HCT116 (cell line): ENCODE measurements at regions not wholly inside any gene's neighbourhood (a gene's known extent, or its start where the extent isn't known, plus 50 kb on each side); places are given as distances from the start of the nearest gene placed in this dataset.

Source experiments
- CEBPB ChIP-seq: IDR thresholded peaks from 2 replicates; pipeline ENCODE4 v1.6.1; 2012; ENCODE audit warnings: low read depth
- CTCF ChIP-seq, 3 experiments: fragments of 200-600 bp in 1 of 3; sonication (generic) in 1 of 3; IDR thresholded peaks in 2 of 3; conservative IDR thresholded peaks in 1 of 3; 2 replicates each; pipeline ENCODE4 v1.5.1; 2012 to 2017; ENCODE audit warnings: low read depth in 2 of 3, low read length in 2 of 3, antibody characterized with exemption in 1 of 3, borderline replicate concordance in 1 of 3, control low read depth in 1 of 3, mild to moderate bottlenecking in 1 of 3, mixed read lengths in 1 of 3, mixed run types in 1 of 3, moderate library complexity in 1 of 3; ENCODE audit not compliant: insufficient read depth in 1 of 3
- EGR1 ChIP-seq: IDR thresholded peaks from 2 replicates; pipeline ENCODE4 v1.6.1; 2012; ENCODE audit warnings: low read depth
- ELF1 ChIP-seq: IDR thresholded peaks from 2 replicates; pipeline ENCODE4 v1.6.1; 2012; ENCODE audit warnings: low read depth, borderline replicate concordance
- EZH2phosphoT487 ChIP-seq: fragments of 200-600 bp; IDR thresholded peaks from 2 replicates; pipeline ENCODE4 v1.6.1; 2018; ENCODE audit warnings: antibody characterized with exemption, borderline replicate concordance
- POLR2A ChIP-seq: IDR thresholded peaks from 2 replicates; pipeline ENCODE4 v1.7.0; 2011; ENCODE audit warnings: borderline replicate concordance; ENCODE audit not compliant: insufficient read depth, insufficient read length; ENCODE audit errors: extremely low read depth
- POLR2AphosphoS5 ChIP-seq: IDR thresholded peaks from 2 replicates; pipeline ENCODE4 v1.6.1; 2011; ENCODE audit warnings: mild to moderate bottlenecking, low read depth, low read length, moderate library complexity
- REST ChIP-seq: IDR thresholded peaks from 2 replicates; pipeline ENCODE4 v1.6.1; 2012; ENCODE audit warnings: low read depth
- SP1 ChIP-seq: IDR thresholded peaks from 2 replicates; pipeline ENCODE4 v1.6.1; 2012; ENCODE audit warnings: low read depth
- SRF ChIP-seq: IDR thresholded peaks from 2 replicates; pipeline ENCODE4 v1.6.1; 2012; ENCODE audit warnings: low read depth
- YY1 ChIP-seq: IDR thresholded peaks from 2 replicates; pipeline ENCODE4 v1.6.1; 2011; ENCODE audit warnings: low read length, low read depth, moderate library complexity, mild to moderate bottlenecking; ENCODE audit not compliant: insufficient replicate concordance; ENCODE audit errors: extremely low read depth

GRCh38 chr10:90195288-90195840 lies 494.0 kb downstream of the KIF20B start:
- TF ChIP-seq CTCF (IDR thresholded peaks at IDR 0.05 in 2 of 3, conservative IDR thresholded peaks at IDR 0.05 in 1 of 3; ENCODE audit: borderline replicate concordance in 1 of 3, insufficient read depth in 1 of 3, low read depth in 2 of 3, low read length in 2 of 3) (no peak), CEBPB (no peak), POLR2AphosphoS5 (no peak), POLR2A (no peak), EZH2phosphoT487 (no peak), SP1 (no peak), YY1 (no peak), EGR1 (no peak), ELF1 (no peak), REST (no peak), SRF (no peak)
